Subcutaneous abdominal adipose tissue (tissue), 5 donors: ENCODE measurements at regions not wholly inside any gene's neighbourhood (a gene's known extent, or its start where the extent isn't known, plus 50 kb on each side); places are given as distances from the start of the nearest gene placed in this dataset.
"Not testable (repeated sequence)": the region's sequence is repeated elsewhere in the genome, so short reads cannot be mapped to it uniquely, and the experiment has no call there.

ENCODE experiments used
- H3K27ac ChIP-seq: one replicate; pipeline ENCODE4 v1.7.0; 2013; ENCODE audit warnings: low read depth, mild to moderate bottlenecking, inconsistent platforms, low read length, moderate library complexity
- H3K27me3 ChIP-seq, 5 donors: one replicate each; pipeline ENCODE4 v1.7.0; 2013; ENCODE audit warnings: low read length in 5 of 5, inconsistent platforms in 1 of 5; ENCODE audit not compliant: control insufficient read depth in 5 of 5, insufficient read depth in 4 of 5
- H3K36me3 ChIP-seq, 5 donors: one replicate each; pipeline ENCODE4 v1.7.0; 2013; ENCODE audit warnings: low read length in 5 of 5; ENCODE audit not compliant: control insufficient read depth in 5 of 5, insufficient read depth in 5 of 5
- H3K4me1 ChIP-seq, 5 donors: one replicate each; pipeline ENCODE4 v1.7.0; 2013; ENCODE audit warnings: low read length in 5 of 5, mild to moderate bottlenecking in 3 of 5, moderate library complexity in 1 of 5; ENCODE audit not compliant: control insufficient read depth in 5 of 5, insufficient read depth in 5 of 5
- H3K4me3 ChIP-seq, 5 donors: one replicate each; pipeline ENCODE4 v1.7.0; 2013; ENCODE audit warnings: low read length in 5 of 5, low read depth in 1 of 5
- H3K9ac ChIP-seq, 5 donors: one replicate each; pipeline ENCODE4 v1.7.0; 2013; ENCODE audit warnings: low read length in 5 of 5, mild to moderate bottlenecking in 4 of 5, moderate library complexity in 3 of 5
- H3K9me3 ChIP-seq, 5 donors: one replicate each; pipeline ENCODE4 v1.7.0; 2013; ENCODE audit warnings: low read length in 5 of 5; ENCODE audit not compliant: control insufficient read depth in 5 of 5
- donor health status: healthy.
- donor health status: healthy.
- donor health status: healthy.
- donor health status: healthy.
- donor health status: healthy.

DNA sequence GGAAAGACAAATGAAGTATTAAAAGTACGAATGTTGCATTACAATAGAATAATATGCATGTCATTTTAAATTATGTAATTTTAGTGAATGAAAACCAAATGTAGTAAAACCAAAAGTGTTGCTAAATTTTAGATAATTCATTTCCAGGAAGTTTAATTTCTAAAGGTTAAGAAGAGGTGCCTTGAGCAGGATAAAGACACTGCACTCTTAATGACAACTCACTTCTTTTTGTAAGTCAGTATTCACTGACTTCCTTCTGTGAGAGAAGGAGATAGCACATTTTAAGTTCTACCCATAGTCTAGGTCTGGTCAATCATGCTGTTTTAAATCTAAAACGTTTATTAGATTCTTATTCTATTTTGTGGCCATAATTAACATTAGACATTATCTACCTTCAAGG lies 160.2 kb downstream of the CRPPA start:
- H3K4me1 ChIP-seq, result no peaks in the 10 kb centered on the region
- H3K9me3 ChIP-seq, result peaks cover 0 to under 1% (median 0%) of the 10 kb centered on the region in 5 donors
- H3K9ac ChIP-seq, result no peak overlapping the region
- no peaks in the 10 kb centered on the region for H3K27me3 ChIP-seq
- no peak overlapping the region for H3K27ac ChIP-seq
- H3K36me3 ChIP-seq, result peaks cover 0 to 1% (median 0%) of the 10 kb centered on the region in 5 donors
- no peak overlapping the region for H3K4me3 ChIP-seq

DNA sequence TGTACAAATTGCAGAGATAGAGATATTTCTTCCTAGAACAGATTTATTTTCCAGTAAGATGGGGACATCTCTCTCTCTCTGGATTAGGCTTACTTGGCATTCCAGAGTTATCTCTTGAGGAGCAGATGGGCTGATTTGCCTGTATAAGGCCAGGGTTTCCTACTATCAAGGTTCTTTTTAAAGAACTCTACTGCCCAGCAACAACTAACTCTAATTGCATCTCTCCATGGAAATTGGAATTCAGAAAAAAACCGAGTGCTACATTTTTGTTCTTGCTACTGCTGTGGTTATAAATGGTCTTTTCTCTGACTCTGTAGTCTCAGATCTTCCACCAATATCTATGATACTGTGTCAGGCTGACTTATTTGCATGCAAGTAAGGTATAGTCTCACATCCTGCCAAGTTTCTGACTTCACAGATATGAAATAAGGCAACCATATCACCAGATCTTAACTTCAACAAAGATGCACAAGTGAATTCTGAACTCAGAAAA lies 161.1 kb downstream of the CRPPA start:
- Histone ChIP-seq H3K9me3 (peaks cover 0 to 2% (median 0%) of the 10 kb centered on the region in 5 donors), H3K27me3 (no peaks in the 10 kb centered on the region), H3K4me3 (no peak overlapping the region), H3K36me3 (peaks cover 0 to 3% (median 0%) of the 10 kb centered on the region in 5 donors), H3K27ac (no peak overlapping the region), H3K9ac (no peak overlapping the region), H3K4me1 (no peaks in the 10 kb centered on the region)

GRCh38 chr7:16256419-16256818 lies 164.9 kb downstream of the CRPPA start:
- not testable (repeated sequence) for H3K9me3 ChIP-seq, H3K9ac ChIP-seq, H3K27ac ChIP-seq, H3K4me3 ChIP-seq, H3K27me3 ChIP-seq, H3K4me1 ChIP-seq, H3K36me3 ChIP-seq

DNA sequence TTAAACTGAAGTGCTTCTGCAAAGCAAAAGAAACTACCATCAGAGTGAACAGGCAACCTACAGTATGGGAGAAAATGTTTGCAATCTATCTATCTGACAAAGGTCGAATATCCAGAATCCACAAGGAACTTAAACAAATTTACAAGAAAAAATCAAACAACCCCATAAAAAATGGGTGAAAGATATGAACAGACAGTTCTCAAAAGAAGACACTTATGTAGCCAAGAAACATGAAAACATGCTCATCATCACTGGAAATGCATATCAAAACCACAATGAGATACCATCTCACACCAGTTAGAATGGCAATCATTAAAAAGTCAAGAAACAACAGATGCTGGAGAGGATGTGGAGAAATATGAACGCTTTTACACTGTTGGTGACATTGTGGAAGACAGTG lies 165.4 kb downstream of the CRPPA start:
- H3K27me3 ChIP-seq, H3K9ac ChIP-seq, H3K27ac ChIP-seq, H3K4me1 ChIP-seq, H3K9me3 ChIP-seq, H3K4me3 ChIP-seq, H3K36me3 ChIP-seq: not testable (repeated sequence)

DNA sequence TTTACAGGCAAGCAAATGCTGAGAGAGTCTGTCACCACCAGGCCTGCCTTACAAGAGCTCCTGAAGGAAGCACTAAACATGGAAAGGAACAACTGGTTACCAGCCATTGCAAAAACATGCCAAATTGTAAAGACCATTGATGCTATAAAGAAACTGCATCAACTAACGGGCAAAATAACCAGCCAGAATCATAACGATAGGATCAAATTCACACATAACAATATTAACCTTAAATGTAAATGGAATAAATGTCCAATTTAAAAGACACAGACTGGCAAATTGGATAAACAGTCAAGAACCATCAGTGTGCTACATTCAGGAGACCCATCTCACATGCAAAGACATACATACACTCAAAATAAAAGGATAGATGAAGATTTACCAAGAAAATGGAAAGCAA lies 170.7 kb downstream of the CRPPA start:
- H3K27ac ChIP-seq, H3K4me1 ChIP-seq, H3K4me3 ChIP-seq, H3K9ac ChIP-seq, H3K9me3 ChIP-seq, H3K27me3 ChIP-seq: not testable (repeated sequence)
- peaks cover 0 to 10% (median 0%) of the 10 kb centered on the region in 5 donors for H3K36me3 ChIP-seq

DNA sequence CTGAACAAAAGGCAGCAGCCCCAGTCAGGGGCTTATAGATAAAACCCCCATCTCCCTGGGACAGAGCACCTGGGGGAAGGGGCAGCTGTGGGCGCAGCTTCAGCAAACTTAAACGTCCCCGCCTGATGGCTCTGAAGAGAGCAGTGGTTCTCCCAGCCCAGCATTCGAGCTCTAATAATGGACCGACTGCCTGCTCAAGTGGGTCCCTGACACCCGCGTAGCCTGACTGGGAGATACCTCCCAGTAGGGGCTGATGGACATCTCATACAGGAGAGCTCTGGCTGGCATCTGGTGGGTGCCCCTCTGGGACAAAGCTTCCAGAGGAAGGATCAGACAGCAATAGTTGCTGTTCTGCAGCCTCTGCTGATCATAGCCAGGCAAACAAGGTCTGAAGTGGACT lies 172.1 kb downstream of the CRPPA start:
- H3K9ac ChIP-seq, H3K4me1 ChIP-seq, H3K27ac ChIP-seq, H3K27me3 ChIP-seq, H3K9me3 ChIP-seq, H3K4me3 ChIP-seq: not testable (repeated sequence)
- H3K36me3 ChIP-seq, result peaks cover 0 to 10% (median 0%) of the 10 kb centered on the region in 5 donors

DNA sequence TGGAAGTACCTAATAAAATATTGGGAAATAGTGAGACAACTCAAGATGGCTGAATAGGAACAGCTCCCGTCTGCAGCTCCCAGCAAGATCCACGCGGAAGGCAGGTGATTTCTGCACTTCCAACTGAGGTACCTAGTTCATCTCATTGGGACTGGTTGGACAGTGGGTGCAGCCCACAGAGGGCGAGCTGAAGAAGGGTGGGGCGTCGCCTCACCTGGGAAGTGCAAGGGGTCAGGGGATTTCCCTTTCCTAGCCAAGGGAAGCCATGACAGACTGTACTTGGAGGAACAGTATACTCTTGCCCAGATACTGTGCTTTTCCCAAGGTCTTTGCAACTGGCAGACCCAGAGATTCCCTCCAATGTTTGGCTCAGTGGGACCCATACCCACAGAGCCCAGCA lies 172.8 kb downstream of the CRPPA start:
- H3K4me3 ChIP-seq, H3K9me3 ChIP-seq, H3K27ac ChIP-seq, H3K4me1 ChIP-seq, H3K27me3 ChIP-seq, H3K9ac ChIP-seq: not testable (repeated sequence)
- H3K36me3 ChIP-seq, result peaks cover 0 to 10% (median 0%) of the 10 kb centered on the region in 5 donors

- no peaks in the 10 kb centered on the region for H3K4me1 ChIP-seq
Measured at GRCh38 chr7:16244469-16244868, 176.9 kb downstream of the CRPPA start.

GRCh38 chr7:16242920-16243319 lies 178.4 kb downstream of the CRPPA start:
- Histone ChIP-seq H3K27me3 (no peaks in the 10 kb centered on the region), H3K36me3 (peaks cover 0 to 6% (median 0%) of the 10 kb centered on the region in 5 donors), H3K9me3 (no peaks in the 10 kb centered on the region), H3K9ac (no peak overlapping the region), H3K27ac (no peak overlapping the region), H3K4me1 (no peaks in the 10 kb centered on the region), H3K4me3 (no peak overlapping the region)

More at GRCh38 chr7:16244469-16244868, 176.9 kb downstream of the CRPPA start:
- H3K9me3 ChIP-seq, result peaks cover 0 to 3% (median 0%) of the 10 kb centered on the region in 5 donors
- H3K9ac ChIP-seq, result no peak overlapping the region
- no peak overlapping the region for H3K4me3 ChIP-seq
- H3K27ac ChIP-seq, result no peak overlapping the region
- H3K36me3 ChIP-seq, result peaks cover 0 to 6% (median 0%) of the 10 kb centered on the region in 5 donors
- H3K27me3 ChIP-seq, result no peaks in the 10 kb centered on the region

DNA sequence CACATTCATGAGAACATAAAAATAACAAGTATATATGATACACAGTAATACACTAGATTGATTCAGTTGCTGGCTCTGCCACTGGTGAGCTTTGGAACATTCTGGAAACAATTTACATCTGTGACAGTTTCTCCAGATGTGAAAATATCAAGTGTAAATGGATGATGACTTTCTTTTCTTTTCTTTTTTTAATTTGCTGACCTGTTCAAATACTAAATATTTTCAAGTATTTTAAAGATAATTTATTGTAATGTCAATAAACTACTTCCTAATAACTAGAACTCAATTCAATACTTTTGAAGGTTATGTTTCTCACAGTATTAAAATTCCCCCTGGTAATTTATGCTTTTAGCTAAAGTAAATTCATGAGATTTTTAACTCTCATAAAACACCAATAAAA lies 180.3 kb downstream of the CRPPA start:
- H3K9me3 ChIP-seq, result no peaks in the 10 kb centered on the region
- H3K4me3 ChIP-seq, result no peak overlapping the region
- no peak overlapping the region for H3K9ac ChIP-seq
- H3K27ac ChIP-seq, result no peak overlapping the region
- H3K36me3 ChIP-seq, result no peaks in the 10 kb centered on the region
- no peaks in the 10 kb centered on the region for H3K4me1 ChIP-seq
- H3K27me3 ChIP-seq, result no peaks in the 10 kb centered on the region

- Histone ChIP-seq H3K4me3 (no peak overlapping the region), H3K27ac (no peak overlapping the region), H3K9ac (no peak overlapping the region), H3K9me3 (peaks cover 0 to 6% (median 4%) of the 10 kb centered on the region in 5 donors), H3K36me3 (no peaks in the 10 kb centered on the region), H3K4me1 (no peaks in the 10 kb centered on the region), H3K27me3 (no peaks in the 10 kb centered on the region)
Measured at GRCh38 chr7:16236381-16236780, 185.0 kb downstream of the CRPPA start.
